Left kidney (tissue), 1 donor: ENCODE measurements at regions not wholly inside any gene's neighbourhood (a gene's known extent, or its start where the extent isn't known, plus 50 kb on each side); places are given as distances from the start of the nearest gene placed in this dataset.
"Not testable (repeated sequence)": the region's sequence is repeated elsewhere in the genome, so short reads cannot be mapped to it uniquely, and the experiment has no call there.

Experiments
- DNase-seq: peaks from one replicate; pipeline ENCODE4 v3.0.0-alpha.2; 2013

GRCh38 chr11:44452827-44453572, 112.5 kb upstream of the CD82 start:
- DNase-seq, result no peak

DNA sequence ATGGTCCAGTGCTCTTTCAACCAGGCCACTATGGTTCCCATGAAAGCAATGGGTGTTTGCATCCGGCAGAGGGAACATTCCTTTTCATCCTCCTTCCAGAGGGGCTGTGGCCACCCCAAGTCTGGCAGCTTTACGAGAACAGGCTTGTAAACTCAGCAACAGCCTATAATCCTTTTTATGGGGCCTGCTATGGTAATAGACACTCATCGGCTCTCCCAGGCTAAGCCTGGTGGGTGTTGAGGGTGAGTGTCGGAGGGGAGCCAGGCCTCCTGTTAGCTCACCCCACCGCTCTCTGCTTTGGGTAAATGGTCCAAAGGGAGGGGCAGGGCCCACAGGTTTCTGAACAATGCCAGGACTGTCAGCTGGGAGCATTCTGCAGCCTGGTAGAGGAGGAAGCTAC, 111.6 kb upstream of the CD82 start:
- DNase-seq, result no peak

DNA sequence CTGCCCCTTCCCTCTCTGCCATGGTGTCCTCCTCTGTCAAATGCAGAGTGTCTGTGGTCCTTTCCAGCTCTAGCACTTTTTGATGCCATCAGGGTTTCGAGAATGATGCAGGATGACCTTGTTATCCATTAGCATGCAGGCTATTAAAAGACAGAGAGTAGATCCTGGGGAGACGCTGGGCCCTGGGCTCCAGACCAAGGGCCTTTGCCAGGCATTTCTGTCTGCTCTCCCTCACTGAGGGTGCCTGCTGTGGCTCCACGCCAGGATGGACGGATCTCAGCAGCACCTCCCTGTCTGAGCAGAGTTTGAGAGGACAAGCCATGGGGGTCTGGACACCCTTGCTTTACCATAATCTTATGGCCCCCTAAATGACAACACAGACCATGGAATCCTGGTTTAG, 110.8 kb upstream of the CD82 start:
- DNase-seq, result no peak

GRCh38 chr11:44456544-44457300, 108.7 kb upstream of the CD82 start:
- DNase-seq, result no peak

DNA sequence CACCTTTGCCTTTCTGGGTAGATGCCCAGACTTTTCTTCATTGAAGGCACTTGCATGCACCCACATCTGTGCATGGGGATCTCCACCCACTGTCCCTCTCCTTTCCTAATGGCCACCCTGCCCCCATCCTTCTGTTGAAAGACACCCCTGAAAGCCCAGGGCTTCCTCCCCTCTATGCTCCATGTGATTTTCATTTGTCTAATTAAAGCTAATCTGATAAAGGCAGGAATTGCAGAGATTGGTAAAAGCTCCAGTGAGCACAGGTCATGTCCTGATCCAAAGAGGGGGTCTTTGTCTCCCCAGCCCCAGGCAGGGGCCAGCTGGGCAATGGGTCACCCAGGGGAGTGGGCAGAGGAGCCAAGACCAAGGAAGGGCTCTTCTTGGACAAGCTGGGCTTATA, 107.6 kb upstream of the CD82 start:
- DNase-seq, result no peak

DNA sequence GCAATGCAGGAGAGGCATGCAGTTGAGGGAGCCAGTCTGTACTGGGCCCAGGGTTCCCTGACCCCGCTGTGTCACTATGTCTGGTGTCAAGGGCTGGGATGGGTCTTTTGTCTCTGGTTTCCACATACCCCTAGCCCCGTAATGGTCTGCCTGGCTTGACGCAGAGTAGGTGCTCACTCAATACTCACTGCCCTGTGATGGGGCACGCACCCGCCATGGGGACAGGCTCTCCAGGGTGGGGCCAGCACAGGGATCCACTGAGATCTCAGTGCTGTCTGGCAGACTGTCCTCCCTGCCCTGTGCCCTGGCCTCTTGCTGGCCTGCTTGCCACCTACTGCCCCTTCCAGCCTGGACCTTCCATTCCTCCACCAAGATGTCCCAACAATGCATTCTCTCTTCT, 101.7 kb upstream of the CD82 start:
- no peak for DNase-seq

DNA sequence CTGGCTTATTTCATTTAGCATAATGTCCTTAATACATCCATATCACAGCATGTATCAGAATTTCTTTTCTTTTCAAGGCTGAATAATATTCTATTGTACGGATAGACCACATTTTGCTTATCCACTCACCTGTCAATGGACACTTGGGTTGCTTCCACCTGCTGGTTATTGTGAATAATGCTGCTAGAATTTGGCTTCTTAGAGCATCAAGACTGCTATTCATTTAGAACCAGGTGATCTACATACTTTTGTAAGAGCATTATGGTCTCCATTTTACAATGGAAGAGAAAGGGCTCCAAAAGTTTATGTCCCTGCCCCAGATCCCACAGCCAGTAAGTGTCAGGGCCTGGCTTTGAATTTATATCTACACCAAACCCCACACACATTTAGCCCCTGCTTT, 100.7 kb upstream of the CD82 start:
- no peak for DNase-seq

DNA sequence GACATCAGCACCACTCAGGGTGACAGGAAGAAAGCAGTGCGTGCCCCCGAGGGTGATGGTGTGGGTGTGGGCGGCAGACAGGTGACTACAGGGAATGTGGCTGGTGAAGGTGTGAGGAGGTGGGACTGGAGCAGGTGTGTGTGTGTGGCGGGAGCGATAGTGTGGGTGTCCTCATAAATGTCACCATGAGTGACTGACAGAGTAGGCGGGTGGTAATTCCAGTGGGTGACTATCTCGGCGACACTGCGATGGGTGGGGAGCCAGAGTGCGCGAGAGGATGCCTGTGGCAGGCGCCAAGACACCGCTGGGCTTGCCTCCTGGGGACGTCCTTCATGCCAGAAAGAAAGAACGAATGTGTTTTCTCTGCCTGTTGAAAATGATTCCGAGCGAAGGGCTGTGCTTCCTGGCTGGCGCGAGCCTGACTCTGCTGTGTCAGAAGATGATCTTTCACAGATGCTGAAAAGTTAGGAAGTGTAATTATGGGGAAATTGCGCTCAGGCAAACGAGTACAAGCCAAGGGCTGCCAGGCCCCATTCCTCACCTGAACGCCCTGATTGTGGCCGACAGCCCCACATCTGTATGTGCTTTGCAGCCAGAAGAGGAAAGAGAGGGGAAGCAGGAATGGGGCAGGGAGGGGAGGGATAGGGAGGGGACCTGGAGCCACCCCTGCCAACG, 98.8 kb upstream of the CD82 start:
- no peak for DNase-seq

DNA sequence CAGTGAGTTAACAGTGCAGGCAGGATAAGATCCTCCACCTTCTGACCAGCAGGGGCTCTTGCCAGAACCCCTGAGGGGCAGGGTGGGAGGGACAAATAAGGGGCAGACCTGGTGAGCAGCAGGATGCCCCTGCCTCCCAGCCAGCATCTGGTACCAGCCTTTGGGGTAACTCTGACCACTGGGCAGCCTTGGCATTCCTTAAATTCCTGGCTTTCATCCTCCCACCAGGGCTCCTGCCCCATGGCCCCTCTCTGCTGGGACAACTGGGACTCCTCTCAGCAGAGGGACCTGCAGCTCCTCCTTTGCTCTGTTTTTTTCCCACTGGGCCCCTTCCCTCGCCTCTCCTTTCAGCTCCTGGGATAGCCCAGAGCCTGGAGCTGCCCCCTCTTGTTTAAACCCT, 98.0 kb upstream of the CD82 start:
- DNase-seq, result no peak

- DNase-seq, result no peak
Observed at GRCh38 chr11:44467931-44468330, 97.5 kb upstream of the CD82 start.

- no peak for DNase-seq
Observed at GRCh38 chr11:44468345-44468988, 97.0 kb upstream of the CD82 start.

- no peak for DNase-seq
Observed at GRCh38 chr11:44469412-44469811, 96.1 kb upstream of the CD82 start.

GRCh38 chr11:44470854-44471253, 94.6 kb upstream of the CD82 start:
- DNase-seq, result no peak

DNA sequence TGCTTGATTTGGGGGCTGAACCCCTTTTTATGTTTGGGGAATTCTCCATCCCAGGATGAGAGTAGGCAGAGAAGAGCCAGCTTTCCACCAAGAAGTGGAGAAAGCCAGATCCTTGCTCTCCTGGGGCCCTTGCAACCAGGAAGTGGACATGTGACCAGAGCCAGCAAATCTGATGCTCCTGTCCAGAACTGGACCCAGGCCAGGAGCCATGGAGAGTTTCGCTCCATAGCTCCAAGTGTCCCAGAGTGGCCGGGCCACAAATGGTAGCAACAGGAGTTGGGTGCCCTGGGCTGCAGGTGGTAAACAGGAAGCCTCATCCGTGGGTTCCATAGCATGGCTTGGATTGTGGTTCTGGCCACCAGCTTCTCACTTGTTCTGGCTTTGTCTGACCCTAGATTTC, 93.9 kb upstream of the CD82 start:
- DNase-seq, result no peak

GRCh38 chr11:44472916-44473315, 92.5 kb upstream of the CD82 start:
- DNase-seq, result no peak

GRCh38 chr11:44474702-44475101, 90.8 kb upstream of the CD82 start:
- DNase-seq, result no peak

DNA sequence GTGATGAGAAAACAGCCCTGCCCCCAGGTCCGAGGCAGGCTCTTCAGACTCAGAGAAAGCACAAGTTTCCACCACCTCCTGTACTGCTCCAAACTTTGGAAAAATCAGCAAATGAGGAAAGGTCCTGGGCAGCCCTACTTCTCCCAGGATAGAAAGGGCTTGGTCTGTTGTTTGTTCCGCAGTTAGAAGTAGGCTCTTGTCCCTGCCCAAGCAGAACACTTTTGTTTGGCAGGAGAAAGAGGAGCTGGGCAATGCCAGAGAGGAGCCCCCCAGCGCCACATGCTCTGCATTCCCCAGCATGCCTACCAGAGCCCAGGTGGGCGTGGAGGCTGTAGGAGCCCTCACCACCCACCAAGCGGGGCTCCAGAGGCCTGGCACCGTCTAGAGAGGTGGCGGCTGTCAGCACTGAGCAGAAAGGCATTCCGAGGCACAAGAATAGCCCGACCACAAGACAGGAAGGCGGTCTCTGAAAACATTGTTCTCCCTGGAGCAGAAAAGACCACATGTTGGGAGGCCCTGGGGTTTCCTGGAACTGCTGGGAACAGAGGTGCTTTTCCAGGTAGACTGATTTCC, 90.3 kb upstream of the CD82 start:
- no peak for DNase-seq

DNA sequence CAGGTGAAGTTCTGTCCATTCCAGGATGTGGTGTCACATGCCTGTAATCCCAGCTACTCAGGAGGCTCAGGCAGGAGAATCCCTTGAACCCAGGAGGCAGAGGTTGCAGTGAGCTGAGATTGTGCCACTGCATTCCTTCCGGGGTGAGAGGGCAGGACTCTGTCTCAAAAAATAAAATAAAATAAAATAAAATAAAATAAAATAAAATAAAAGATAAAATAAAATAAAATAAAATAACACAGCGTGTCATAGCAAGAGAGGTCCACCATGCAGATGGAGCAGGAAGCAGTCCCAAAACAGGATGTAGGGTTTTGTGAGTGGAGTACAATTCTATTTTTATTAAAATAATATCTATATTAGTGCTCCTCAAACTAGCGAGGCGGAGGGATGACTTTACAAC, 83.1 kb upstream of the CD82 start:
- DNase-seq, result not testable (repeated sequence)

DNA sequence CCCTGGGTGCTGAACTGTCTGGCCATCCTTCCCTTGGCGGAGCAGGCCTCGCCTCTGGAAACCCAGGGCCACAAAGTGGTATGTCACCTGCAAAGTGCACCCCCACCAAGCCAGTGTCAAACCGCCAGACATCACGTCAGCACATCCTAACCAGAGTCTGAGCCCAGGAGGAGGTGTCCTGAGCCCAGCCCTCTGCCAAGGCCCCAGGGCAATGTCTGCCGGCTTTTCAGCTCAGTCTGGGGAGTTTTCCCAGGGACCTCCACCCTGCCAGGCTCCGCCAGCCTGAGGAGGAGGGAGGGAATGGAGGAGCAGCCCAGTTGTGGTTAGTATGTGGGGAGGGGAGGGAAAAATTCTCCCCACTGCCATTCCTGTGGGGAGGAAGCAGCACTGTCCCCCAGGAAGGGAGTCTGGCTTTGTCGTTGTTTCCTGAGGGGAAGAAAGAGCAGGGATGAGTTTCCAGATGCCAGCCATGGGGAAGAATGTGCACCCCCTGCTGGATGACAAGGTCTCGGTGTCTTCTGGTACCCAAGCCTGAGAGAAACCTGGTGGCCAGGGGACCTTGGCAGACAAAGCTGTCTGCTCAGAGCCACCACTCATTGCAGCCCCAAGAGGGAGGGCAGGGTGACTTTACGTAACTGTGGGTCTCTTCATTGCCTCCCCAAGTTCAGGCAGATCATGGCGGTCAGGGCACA, 81.4 kb upstream of the CD82 start:
- no peak for DNase-seq

DNA sequence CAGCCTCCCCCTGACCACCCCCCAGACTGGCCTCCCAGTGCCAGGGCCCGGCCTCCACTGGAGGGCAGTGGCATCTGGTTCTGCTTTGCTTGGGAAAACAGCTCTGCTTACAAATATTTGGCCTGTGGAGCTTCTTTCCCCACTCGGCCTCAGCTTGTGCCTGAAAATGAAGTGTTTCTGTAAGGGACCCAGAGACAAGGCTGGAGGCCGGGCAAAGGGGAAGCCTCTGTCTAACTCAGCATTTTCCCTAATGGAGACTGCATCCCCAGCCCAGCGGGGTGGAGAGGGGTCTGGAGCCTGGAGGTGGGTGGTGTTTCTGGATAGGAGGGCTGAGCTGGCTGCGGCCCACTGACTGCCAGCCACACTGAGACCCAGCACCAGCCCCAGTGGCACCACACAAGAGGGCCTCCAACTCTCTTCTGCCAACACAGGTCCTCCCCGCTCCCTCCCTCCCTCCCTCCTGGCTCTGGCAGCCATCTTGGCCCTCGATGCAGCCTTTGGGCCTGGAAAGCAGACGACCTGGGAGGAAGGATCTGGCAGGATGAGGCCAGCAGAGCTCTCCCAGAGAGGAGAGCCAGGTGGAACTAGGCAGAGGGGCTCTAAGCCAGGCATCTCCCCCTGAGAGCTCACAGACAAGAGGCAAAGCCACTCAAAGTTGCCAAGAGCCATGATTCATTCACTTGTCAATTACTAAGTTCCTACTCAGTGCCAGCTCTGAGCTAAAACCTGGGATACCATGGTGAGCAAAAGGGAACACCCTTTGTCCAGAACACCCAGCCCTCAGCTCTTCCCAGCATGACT, 77.1 kb upstream of the CD82 start:
- DNase-seq, result no peak

DNA sequence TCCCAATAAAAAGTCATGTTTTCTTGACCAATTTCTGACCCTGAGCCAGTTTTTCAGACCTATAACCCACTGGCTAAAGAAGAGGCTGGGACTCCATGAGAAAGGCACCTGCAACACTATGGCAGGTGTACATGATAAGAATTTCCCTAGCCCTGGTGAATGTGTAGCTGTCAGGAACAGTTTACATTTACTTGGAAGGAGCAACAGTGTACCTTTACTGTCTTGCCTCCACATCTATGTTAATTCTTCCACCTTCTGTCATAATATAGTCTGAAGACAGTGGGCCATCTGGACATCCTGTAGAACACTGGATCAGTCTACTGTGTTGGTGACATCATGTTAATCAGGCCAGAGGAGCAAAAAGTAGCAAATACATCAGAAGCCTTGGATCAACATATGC, 72.1 kb upstream of the CD82 start:
- no peak for DNase-seq
